Stomach (tissue), 4 donors: ENCODE measurements at regions not wholly inside any gene's neighbourhood (a gene's known extent, or its start where the extent isn't known, plus 50 kb on each side); places are given as distances from the start of the nearest gene placed in this dataset.

Experiments
- POLR2A ChIP-seq, 4 donors: fragments of 450-650 bp; IDR thresholded peaks; one replicate each; pipeline ENCODE4 v1.6.1; 2016; ENCODE audit warnings: antibody characterized with exemption in 4 of 4, control low read depth in 2 of 4, mild to moderate bottlenecking in 1 of 4, moderate library complexity in 1 of 4
- POLR2AphosphoS5 ChIP-seq, 3 donors: sonication (generic); formaldehyde crosslinking; IDR thresholded peaks; one replicate each; pipeline ENCODE4 v1.6.1; 2016; ENCODE audit warnings: antibody characterized with exemption in 3 of 3
- TF ChIP-seq, protein P1 (sequence below), 7 experiments: fragments of 450-650 bp in 4 of 7; fragments of 200-600 bp in 3 of 7; sonication (generic) in 3 of 7; IDR thresholded peaks; one replicate each; pipeline ENCODE4 v1.5.1; 2016 to 2019; ENCODE audit warnings: antibody characterized with exemption in 7 of 7, control low read depth in 2 of 7, mild to moderate bottlenecking in 1 of 7

DNA sequence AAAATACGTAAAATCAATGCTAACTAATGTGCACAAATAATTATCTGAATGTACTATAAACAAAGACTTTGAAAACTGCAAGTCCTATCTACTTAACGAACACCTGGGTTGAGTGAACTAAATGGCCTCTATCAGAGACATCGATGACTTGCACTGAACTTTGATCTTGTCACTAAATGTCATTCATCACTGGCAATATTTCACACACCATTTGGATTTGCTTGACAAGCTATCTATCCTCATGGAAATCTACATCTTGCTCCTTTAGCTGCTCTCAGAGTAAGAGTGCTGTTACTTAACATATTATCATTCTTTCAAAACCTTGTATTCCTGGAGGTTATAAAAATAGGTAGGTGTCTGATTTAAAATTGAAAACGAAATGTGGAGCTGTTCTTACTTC lies 289.3 kb downstream of the TLL1 start:
- TF ChIP-seq POLR2A (IDR thresholded peaks at IDR 0.05) (no peak), POLR2AphosphoS5 (IDR thresholded peaks at IDR 0.05) (no peak)
- TF ChIP-seq, protein P1, sequence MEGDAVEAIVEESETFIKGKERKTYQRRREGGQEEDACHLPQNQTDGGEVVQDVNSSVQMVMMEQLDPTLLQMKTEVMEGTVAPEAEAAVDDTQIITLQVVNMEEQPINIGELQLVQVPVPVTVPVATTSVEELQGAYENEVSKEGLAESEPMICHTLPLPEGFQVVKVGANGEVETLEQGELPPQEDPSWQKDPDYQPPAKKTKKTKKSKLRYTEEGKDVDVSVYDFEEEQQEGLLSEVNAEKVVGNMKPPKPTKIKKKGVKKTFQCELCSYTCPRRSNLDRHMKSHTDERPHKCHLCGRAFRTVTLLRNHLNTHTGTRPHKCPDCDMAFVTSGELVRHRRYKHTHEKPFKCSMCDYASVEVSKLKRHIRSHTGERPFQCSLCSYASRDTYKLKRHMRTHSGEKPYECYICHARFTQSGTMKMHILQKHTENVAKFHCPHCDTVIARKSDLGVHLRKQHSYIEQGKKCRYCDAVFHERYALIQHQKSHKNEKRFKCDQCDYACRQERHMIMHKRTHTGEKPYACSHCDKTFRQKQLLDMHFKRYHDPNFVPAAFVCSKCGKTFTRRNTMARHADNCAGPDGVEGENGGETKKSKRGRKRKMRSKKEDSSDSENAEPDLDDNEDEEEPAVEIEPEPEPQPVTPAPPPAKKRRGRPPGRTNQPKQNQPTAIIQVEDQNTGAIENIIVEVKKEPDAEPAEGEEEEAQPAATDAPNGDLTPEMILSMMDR (IDR thresholded peaks at IDR 0.05), result no peak
